Activated CD8-positive, alpha-beta memory T cell treated with anti-CD3 and anti-CD28 coated beads for 1 hour (primary cell): ENCODE measurements at regions not wholly inside any gene's neighbourhood (a gene's known extent, or its start where the extent isn't known, plus 50 kb on each side); places are given as distances from the start of the nearest gene placed in this dataset.
"Not testable (repeated sequence)": the region's sequence is repeated elsewhere in the genome, so short reads cannot be mapped to it uniquely, and the experiment has no call there.

ENCODE experiments used
- DNase-seq, 2 donors: peaks; one replicate each; pipeline ENCODE4 v3.0.0-alpha.2; 2020; ENCODE audit warnings: low read depth in 1 of 2; ENCODE audit errors: extremely low read depth in 1 of 2

GRCh38 chr13:81379183-81379582 is 1038.3 kb upstream of the SPRY2 start:
- DNase-seq = no peak

DNA sequence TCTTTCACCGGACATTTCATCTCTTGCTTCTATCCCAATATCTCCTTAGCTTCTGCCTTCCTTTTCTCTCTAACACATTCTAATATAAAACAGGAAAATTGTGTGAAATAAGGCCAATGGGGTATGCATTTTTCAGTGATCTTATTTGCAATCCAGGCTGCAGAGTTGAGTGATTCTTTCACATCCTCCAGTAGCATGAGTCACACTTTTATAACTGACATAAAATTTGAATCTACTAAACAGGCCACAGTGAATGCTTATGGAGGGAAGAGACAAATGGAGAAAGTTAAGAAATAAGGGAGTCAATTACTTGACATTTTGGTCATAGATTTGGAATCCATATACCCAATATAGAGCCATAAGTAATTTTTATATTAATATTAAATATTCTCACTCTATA is 1037.0 kb upstream of the SPRY2 start:
- DNase-seq = no peak

DNA sequence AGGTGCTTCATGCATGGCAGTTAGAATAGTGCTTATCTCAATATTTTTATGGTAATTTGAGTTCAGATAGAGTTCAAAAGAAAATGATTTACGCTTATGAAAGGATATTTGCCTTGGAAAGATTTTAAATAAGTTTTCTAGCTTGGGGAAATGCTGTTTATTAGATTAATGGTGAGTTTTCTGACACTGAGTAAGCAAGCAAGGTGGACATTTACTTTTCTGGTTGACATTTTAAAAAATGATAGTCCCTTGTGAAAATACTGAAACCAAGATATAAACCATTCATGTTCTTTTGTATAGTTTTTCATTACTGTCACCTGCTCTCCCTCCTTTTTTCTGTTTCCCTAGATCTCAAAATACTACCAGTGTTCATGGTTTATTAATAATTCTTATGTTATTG is 1034.8 kb upstream of the SPRY2 start:
- DNase-seq = no peak

GRCh38 chr13:81362711-81363110 is 1021.8 kb upstream of the SPRY2 start:
- not testable (repeated sequence) for DNase-seq

DNA sequence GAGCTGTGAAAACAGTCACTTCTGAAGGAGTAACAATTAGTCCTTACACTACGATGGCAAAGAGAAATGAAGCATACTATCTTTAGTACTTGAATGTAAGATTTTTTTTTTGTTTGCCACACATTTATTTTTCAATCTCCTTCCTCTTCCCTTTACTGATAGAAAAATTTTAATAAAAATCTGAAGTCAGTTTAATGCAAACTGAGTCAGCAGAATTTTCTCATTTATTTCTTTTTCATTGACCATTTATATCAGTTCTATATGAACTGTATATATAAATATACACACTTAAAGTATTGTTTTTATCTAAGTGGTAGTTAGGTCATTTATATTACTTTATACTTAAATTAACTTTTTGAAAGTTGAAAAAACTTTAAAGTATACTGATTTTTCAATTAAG is 1009.1 kb upstream of the SPRY2 start:
- no peak for DNase-seq

- DNase-seq = not testable (repeated sequence)
Measured at GRCh38 chr13:81340118-81341069, 999.5 kb upstream of the SPRY2 start.

DNA sequence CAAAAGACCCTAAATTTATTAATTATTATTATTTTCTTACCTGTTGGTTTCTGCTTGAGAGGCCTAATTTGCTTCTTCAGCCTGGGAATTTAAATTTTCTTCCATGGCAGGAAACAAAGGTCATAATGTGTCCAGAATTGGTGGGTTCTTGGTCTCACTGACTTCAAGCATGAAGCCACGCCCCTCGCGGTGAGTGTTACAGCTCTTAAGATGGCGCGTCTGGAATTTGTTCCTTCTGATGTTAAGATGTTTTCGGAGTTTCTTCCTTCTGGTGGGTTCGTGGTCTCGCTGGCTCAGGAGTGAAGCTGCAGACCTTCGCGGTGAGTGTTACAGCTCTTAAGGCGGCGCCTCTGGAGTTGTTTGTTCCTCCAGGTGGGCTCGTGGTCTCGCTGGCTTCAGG is 998.7 kb upstream of the SPRY2 start:
- DNase-seq = not testable (repeated sequence)

DNA sequence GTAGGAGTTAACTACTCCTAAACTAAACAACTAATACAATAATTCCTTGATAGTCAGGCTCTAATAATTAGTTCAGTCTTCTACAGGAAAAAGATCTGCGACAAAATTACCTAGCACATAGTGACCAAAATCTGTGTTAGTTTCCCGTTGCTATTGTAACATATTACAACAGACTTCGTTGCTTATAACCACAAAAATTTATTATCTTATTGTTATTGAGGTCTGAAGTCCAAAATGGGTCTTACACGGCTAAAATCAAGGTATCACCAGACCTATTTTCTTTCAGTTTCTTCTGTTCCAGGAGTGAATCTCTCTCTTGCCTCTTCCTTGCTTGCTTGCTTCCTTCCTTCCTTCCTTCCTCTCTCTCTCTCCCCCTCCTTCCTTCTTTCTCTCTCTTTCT is 993.6 kb upstream of the SPRY2 start:
- DNase-seq = no peak

GRCh38 chr13:81326913-81327312 is 986.0 kb upstream of the SPRY2 start:
- DNase-seq = no peak

GRCh38 chr13:81320516-81320915 is 979.6 kb upstream of the SPRY2 start:
- no peak for DNase-seq

- no peak for DNase-seq
Measured at GRCh38 chr13:81319351-81319750, 978.4 kb upstream of the SPRY2 start.

GRCh38 chr13:81318231-81319019 is 977.5 kb upstream of the SPRY2 start:
- DNase-seq = no peak

GRCh38 chr13:81314461-81314860 is 973.5 kb upstream of the SPRY2 start:
- no peak for DNase-seq

- DNase-seq = no peak
Measured at GRCh38 chr13:81305928-81306327, 965.0 kb upstream of the SPRY2 start.

DNA sequence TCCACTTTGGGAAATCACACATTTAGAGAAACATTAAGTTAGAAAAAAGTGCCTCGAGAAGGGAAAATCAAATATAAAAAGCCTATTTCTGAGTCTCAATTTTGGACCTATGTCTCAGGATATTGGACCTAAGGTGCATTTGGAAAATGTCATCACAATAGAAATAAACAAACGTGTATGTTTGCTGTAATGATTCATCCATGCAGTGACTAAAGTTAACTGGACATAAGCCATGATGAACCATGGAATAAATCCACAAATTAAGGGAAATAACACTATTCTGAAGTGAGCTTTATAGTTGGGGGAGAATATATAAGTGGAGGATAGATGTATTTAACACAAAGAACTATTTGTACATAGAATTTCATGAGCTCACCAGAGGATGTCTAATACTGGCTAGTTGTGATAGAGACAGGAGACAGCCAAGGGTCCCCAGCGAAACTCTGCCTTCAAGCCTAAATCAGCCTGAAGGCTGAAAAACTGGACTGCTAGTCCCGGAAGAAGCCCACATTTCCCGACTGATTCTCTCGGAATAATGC is 963.3 kb upstream of the SPRY2 start:
- DNase-seq = no peak

- DNase-seq = no peak
Measured at GRCh38 chr13:81302677-81303076, 961.8 kb upstream of the SPRY2 start.

DNA sequence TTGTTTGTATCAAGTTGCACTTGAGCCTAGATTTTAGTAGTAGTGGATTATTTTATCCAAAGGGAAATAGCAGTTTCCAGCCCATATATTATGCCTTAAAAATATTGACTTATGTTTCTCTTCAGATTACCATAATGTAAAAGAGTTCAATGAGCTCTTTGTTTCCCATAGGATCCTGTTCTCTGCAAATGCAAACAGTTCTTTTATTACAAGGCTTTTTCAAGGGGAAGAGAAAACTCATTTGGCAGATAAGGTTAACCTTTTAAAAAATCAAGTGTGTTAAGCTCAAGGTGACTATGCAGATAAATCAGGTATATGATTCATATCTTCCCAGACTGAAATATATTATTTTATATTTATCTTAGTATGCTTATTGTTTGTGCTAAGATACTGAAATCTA is 961.2 kb upstream of the SPRY2 start:
- DNase-seq = no peak

GRCh38 chr13:81295177-81295576 is 954.3 kb upstream of the SPRY2 start:
- DNase-seq = no peak

- no peak for DNase-seq
Measured at GRCh38 chr13:81293594-81294164, 952.8 kb upstream of the SPRY2 start.

GRCh38 chr13:81283561-81283960 is 942.6 kb upstream of the SPRY2 start:
- DNase-seq = no peak

DNA sequence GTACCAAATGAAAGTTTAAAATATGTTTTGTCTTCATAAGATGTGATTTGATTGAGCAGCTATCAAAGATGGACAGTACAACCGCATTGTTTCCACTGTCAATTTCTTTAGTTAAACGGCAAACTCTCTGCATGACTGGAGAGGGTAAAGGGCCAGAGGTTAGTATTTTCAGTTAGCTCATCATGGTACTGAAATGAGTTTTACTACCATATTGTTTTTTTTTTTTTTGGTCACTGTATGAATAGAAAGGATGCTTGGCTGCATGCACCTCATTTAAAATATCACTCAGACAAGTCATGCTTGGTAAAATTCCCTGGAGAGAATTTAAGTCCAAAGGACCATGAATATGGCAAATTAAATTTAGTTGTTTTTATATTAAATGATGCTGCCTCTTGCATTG is 942.1 kb upstream of the SPRY2 start:
- no peak for DNase-seq
